ENCODE measurements at regions not wholly inside any gene's neighbourhood (a gene's known extent, or its start where the extent isn't known, plus 50 kb on each side); places are given as distances from the start of the nearest gene placed in this dataset.

DNA sequence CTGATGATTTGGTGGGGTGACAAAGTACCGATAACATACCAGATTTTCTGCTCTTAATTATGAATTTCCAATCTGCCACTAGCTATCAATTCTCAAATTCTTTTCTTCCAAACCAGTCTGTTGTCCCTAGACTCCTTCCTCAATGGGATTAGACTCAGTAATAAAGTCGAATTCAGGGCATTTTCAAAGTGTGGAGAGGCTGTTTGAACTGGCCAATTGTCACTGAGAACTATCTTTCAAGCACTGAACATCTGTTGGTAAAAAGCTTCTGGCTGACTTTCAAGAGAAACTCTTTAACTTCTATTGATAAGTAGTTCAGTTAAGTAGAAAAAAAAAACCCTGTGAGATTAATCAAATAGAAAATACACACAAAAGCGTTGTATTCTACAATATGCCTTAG, 108.9 kb downstream of the SAMD9 start:
- Histone ChIP-seq H3K27me3 (ENCODE audit: control insufficient read depth, insufficient read depth, low read length) (no peaks in the 10 kb centered on the region), H3K4me1 (no peaks in the 10 kb centered on the region), H3K9me3 (ENCODE audit: control insufficient read depth, low read length) (no peaks in the 10 kb centered on the region), H3K9ac (no peak overlapping the region), H3K79me2 (no peaks in the 10 kb centered on the region), H3K36me3 (ENCODE audit: control insufficient read depth, insufficient read depth, low read length) (no peaks in the 10 kb centered on the region), H3K4me3 (ENCODE audit: low read depth, low read length) (no peak overlapping the region), H2AFZ (no peak overlapping the region), H3K27ac (no peak overlapping the region), H3K4me2 (ENCODE audit: low read length) (no peak overlapping the region)
- TF ChIP-seq, protein P1, sequence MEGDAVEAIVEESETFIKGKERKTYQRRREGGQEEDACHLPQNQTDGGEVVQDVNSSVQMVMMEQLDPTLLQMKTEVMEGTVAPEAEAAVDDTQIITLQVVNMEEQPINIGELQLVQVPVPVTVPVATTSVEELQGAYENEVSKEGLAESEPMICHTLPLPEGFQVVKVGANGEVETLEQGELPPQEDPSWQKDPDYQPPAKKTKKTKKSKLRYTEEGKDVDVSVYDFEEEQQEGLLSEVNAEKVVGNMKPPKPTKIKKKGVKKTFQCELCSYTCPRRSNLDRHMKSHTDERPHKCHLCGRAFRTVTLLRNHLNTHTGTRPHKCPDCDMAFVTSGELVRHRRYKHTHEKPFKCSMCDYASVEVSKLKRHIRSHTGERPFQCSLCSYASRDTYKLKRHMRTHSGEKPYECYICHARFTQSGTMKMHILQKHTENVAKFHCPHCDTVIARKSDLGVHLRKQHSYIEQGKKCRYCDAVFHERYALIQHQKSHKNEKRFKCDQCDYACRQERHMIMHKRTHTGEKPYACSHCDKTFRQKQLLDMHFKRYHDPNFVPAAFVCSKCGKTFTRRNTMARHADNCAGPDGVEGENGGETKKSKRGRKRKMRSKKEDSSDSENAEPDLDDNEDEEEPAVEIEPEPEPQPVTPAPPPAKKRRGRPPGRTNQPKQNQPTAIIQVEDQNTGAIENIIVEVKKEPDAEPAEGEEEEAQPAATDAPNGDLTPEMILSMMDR (IDR thresholded peaks at IDR 0.05), result no peak

DNA sequence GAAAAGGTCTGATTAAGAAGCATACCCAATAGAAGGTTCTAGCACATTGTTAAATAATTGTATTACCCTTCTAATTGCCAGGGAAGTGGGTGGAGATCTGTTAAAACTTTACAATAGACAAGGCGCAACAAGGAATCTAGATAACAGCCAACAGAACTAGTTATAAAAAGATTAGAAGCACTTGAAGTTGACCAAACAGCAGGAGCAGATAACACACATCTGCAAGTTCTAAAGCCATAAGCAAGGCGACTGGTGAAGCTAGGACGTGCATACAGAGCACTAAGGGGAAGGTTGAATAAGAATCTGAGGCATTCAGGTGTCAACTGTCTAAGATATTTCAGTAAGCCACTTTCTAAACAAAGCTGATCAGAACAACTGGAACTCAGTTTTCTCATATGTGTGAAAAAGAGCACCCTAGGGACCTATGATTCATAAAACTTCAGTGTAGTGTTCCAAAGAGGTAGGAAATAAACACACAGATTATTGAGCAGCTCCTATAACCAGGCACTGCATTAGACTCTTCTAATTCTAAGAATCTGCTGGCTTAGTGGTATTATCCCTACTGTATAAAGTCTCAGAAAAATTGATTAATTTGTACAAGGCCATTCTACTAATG, 111.2 kb downstream of the SAMD9 start:
- Histone ChIP-seq H3K27me3 (ENCODE audit: control insufficient read depth, insufficient read depth, low read length) (no peaks in the 10 kb centered on the region), H3K27ac (no peak overlapping the region), H3K9ac (no peak overlapping the region), H3K79me2 (no peaks in the 10 kb centered on the region), H3K36me3 (ENCODE audit: control insufficient read depth, insufficient read depth, low read length) (no peaks in the 10 kb centered on the region), H3K9me3 (ENCODE audit: control insufficient read depth, low read length) (no peaks in the 10 kb centered on the region), H3K4me2 (ENCODE audit: low read length) (no peak overlapping the region), H3K4me3 (ENCODE audit: low read depth, low read length) (no peak overlapping the region), H3K4me1 (no peaks in the 10 kb centered on the region), H2AFZ (no peak overlapping the region)
- TF ChIP-seq, protein P1 (IDR thresholded peaks at IDR 0.05), result no peak

DNA sequence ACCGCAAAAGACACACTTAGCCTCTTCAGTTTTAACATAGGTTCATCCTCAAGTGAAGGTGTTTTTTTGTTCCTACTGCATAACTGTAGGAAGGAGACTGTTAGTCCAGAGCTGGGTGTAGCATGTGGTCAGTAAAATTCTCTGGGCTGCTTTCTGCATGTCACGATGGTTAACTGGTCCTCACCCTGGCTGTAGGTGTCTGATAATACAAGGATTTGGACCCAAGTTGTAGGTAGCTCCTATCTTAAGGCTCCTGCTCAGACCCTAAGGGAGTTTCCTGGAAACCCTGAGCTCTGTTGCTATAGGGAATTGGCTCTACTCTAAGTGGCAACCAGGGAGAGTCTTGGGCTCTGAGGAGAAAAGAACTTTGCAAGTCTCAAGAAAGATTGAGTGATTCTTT, 112.9 kb downstream of the SAMD9 start:
- Histone ChIP-seq H3K27ac (no peak overlapping the region), H3K36me3 (ENCODE audit: control insufficient read depth, insufficient read depth, low read length) (no peaks in the 10 kb centered on the region), H3K9me3 (ENCODE audit: control insufficient read depth, low read length) (no peaks in the 10 kb centered on the region), H3K27me3 (ENCODE audit: control insufficient read depth, insufficient read depth, low read length) (no peaks in the 10 kb centered on the region), H2AFZ (no peak overlapping the region), H3K4me1 (no peaks in the 10 kb centered on the region), H3K9ac (no peak overlapping the region), H3K79me2 (no peaks in the 10 kb centered on the region), H3K4me3 (ENCODE audit: low read depth, low read length) (no peak overlapping the region), H3K4me2 (ENCODE audit: low read length) (no peak overlapping the region)
- TF ChIP-seq, protein P1 (IDR thresholded peaks at IDR 0.05), result no peak

DNA sequence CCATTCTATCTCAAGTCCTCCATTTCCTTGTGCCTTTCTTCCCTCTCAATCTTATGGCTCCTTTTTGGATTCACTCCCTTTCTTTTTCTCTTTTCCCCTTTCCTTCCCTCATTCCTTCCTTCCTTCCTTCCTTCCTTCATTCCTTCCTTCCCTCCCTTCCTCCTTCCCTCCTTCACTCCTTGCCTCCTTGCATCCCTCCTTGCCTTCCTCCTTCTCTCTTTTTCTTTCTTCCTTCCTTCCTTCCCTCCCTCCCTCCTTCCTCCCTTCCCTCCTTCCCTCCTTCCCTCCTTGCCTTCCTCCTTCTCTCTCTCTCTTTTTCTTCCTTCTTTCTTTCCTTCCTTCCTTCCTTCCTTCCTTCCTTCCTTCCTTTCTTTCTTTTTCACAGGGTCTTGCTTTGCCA, 120.1 kb downstream of the SAMD9 start:
- Histone ChIP-seq H3K9ac (no peak overlapping the region), H2AFZ (no peak overlapping the region), H3K27ac (no peak overlapping the region), H3K27me3 (ENCODE audit: control insufficient read depth, insufficient read depth, low read length) (no peaks in the 10 kb centered on the region), H3K9me3 (ENCODE audit: control insufficient read depth, low read length) (no peaks in the 10 kb centered on the region), H3K4me1 (no peaks in the 10 kb centered on the region), H3K4me3 (ENCODE audit: low read depth, low read length) (no peak overlapping the region), H3K4me2 (ENCODE audit: low read length) (no peak overlapping the region), H3K79me2 (no peaks in the 10 kb centered on the region), H3K36me3 (ENCODE audit: control insufficient read depth, insufficient read depth, low read length) (no peaks in the 10 kb centered on the region)
- TF ChIP-seq, protein P1 (IDR thresholded peaks at IDR 0.05), result no peak

DNA sequence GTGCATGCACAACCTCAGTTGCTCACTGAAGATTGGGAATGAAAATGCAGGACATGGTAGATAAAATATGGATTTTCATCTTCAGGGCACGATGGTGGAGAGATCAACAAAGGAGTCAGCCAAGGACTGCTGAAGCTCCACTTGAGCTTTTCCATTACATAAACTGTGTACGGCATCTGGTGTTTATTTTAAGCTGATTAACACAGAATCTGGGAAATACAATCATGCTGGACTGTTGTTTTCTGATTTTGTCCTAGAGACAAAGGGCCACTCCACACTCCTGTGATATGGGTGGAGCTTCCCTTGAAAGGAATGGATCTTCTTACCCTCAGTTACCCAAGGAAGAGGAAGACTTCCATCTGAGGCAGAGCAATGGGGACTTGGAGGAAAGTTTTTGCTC, 120.6 kb downstream of the SAMD9 start:
- Histone ChIP-seq H3K79me2 (no peaks in the 10 kb centered on the region), H3K27me3 (ENCODE audit: control insufficient read depth, insufficient read depth, low read length) (no peaks in the 10 kb centered on the region), H3K36me3 (ENCODE audit: control insufficient read depth, insufficient read depth, low read length) (no peaks in the 10 kb centered on the region), H2AFZ (no peak overlapping the region), H3K4me1 (no peaks in the 10 kb centered on the region), H3K9ac (no peak overlapping the region), H3K4me3 (ENCODE audit: low read depth, low read length) (no peak overlapping the region), H3K27ac (no peak overlapping the region), H3K9me3 (ENCODE audit: control insufficient read depth, low read length) (no peaks in the 10 kb centered on the region), H3K4me2 (ENCODE audit: low read length) (no peak overlapping the region)
- TF ChIP-seq, protein P1 (IDR thresholded peaks at IDR 0.05), result no peak
